ENCODE measurements at regions not wholly inside any gene's neighbourhood (a gene's known extent, or its start where the extent isn't known, plus 50 kb on each side); places are given as distances from the start of the nearest gene placed in this dataset.
"Not testable (repeated sequence)": the region's sequence is repeated elsewhere in the genome, so short reads cannot be mapped to it uniquely, and the experiment has no call there.

GRCh38 chr14:19132013-19132835, 165.0 kb downstream of the POTEM start:
- H3K4me1 ChIP-seq (ENCODE audit: control insufficient read depth in 1 of 2, extremely low read depth in 1 of 2, insufficient read depth in 2 of 2, low read length in 2 of 2); ATAC-seq (replicated peaks in 1 of 4); H3K9me3 Mint-ChIP-seq; H3K36me3 ChIP-seq (ENCODE audit: control insufficient read depth in 2 of 2, extremely low read depth in 1 of 2, insufficient read depth in 1 of 2, low read length in 1 of 2); H3K27ac Mint-ChIP-seq; H3K27ac ChIP-seq (ENCODE audit: low read length); POLR2A ChIA-PET; H3K36me3 Mint-ChIP-seq; H3K27me3 Mint-ChIP-seq; DNase-seq; H3K9me3 ChIP-seq; H3K4me3 ChIP-seq (ENCODE audit: control insufficient read depth in 1 of 2, extremely low read depth in 1 of 2, low read length in 1 of 2); H3K27me3 ChIP-seq (replicated peaks in 1 of 2; ENCODE audit: control insufficient read depth in 2 of 2, extremely low read depth in 1 of 2, insufficient read depth in 2 of 2, low read length in 1 of 2); H3K4me1 Mint-ChIP-seq; CTCF ChIA-PET; H3K4me3 Mint-ChIP-seq: not testable (repeated sequence)
- WGBS (ENCODE audit: insufficient coverage), result no CpG with 5 or more reads among the region's 45 CpGs

DNA sequence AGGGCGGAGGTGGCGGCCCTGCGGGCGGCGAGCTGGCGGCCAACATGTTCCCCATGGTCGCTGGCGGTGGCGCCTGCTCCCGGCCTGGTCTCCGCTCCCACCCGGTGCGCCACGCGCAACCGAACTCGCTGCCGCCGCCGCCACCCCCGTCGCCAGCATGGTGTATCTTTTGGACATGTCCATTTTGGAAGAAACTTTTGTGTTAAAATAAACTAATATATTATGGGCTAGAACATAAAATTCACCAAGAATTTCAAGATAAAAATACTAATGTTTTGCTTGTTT, 165.5 kb downstream of the POTEM start:
- CTCF ChIA-PET; H3K27ac ChIP-seq (ENCODE audit: low read length); H3K4me1 Mint-ChIP-seq; H3K4me1 ChIP-seq (ENCODE audit: control insufficient read depth in 1 of 2, extremely low read depth in 1 of 2, insufficient read depth in 2 of 2, low read length in 2 of 2); H3K27me3 ChIP-seq (replicated peaks in 1 of 2; ENCODE audit: control insufficient read depth in 2 of 2, extremely low read depth in 1 of 2, insufficient read depth in 2 of 2, low read length in 1 of 2); POLR2A ChIA-PET; H3K27me3 Mint-ChIP-seq; H3K4me3 Mint-ChIP-seq; DNase-seq; H3K36me3 Mint-ChIP-seq; H3K9me3 ChIP-seq; H3K36me3 ChIP-seq (ENCODE audit: control insufficient read depth in 2 of 2, extremely low read depth in 1 of 2, insufficient read depth in 1 of 2, low read length in 1 of 2); H3K27ac Mint-ChIP-seq; H3K9me3 Mint-ChIP-seq; H3K4me3 ChIP-seq (ENCODE audit: control insufficient read depth in 1 of 2, extremely low read depth in 1 of 2, low read length in 1 of 2): not testable (repeated sequence)
- peak in 1 of 4 experiments; percentile 33 for ATAC-seq (replicated peaks in 1 of 4)
- no CpG with 5 or more reads among the region's 22 CpGs for WGBS (ENCODE audit: insufficient coverage)

DNA sequence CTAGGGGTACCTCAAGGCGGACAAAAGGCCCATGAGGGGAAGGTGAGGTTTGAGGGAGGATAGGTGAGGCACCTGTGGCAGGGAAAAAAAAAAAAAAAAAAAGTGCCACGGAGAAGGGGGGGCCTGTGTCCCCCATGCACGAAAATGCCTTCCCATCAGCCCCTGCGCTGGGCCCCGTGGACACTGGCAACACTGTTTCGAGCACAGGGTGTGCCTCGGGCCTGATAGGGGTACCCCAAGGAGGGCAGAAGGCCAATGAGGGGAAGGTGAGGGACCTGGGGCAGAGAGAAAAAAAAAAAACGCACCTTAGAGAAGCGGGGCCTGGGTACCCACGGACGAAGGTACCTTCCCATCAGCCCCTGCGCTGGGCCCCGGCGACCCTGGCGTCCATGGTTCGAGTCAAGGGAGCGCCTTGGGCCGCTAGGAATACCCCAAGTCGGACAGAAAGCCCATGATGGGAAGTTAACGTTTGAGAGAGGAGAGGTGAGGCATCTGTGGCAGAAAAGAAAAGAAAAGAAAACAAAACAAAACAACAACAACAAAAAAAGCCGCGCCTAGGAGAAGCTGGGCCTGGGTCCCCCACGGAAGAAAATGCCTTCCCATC, 190.0 kb downstream of the POTEM start:
- H3K27ac ChIP-seq (ENCODE audit: low read length); H3K4me1 ChIP-seq (ENCODE audit: control insufficient read depth in 1 of 2, extremely low read depth in 1 of 2, insufficient read depth in 2 of 2, low read length in 2 of 2); H3K9me3 ChIP-seq; H3K27me3 Mint-ChIP-seq; CTCF ChIA-PET; H3K9me3 Mint-ChIP-seq; H3K27ac Mint-ChIP-seq; DNase-seq; H3K4me1 Mint-ChIP-seq; POLR2A ChIA-PET; H3K4me3 Mint-ChIP-seq; H3K36me3 ChIP-seq (ENCODE audit: control insufficient read depth in 2 of 2, extremely low read depth in 1 of 2, insufficient read depth in 1 of 2, low read length in 1 of 2); H3K36me3 Mint-ChIP-seq; H3K4me3 ChIP-seq (ENCODE audit: control insufficient read depth in 1 of 2, extremely low read depth in 1 of 2, low read length in 1 of 2); H3K27me3 ChIP-seq (replicated peaks in 1 of 2; ENCODE audit: control insufficient read depth in 2 of 2, extremely low read depth in 1 of 2, insufficient read depth in 2 of 2, low read length in 1 of 2): not testable (repeated sequence)
- ATAC-seq (replicated peaks in 1 of 4), result peak in 1 of 4 experiments; percentile 11
- WGBS (ENCODE audit: insufficient coverage), result no CpG with 5 or more reads among the region's 23 CpGs

DNA sequence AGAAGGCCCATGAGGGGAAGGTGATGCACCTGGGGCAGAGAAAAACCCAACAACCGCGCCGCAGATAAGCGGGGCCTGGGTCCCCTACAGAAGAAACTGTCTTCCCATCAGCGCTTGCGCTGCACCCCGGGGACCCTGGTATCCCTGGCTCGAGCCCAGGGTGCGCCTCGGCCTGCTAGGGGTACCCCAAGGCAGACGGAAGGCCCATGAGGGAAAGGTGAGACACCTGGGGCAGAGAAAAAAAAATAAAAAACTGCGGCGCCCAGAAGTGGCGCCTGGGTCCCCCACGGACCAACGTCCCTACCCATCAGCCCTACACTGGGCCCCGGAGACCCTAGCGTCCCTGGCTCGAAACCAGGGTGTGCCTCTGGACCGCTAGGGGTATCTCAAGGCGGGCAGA, 190.8 kb downstream of the POTEM start:
- H3K4me1 Mint-ChIP-seq; H3K27ac ChIP-seq (ENCODE audit: low read length); DNase-seq; H3K27me3 ChIP-seq (replicated peaks in 1 of 2; ENCODE audit: control insufficient read depth in 2 of 2, extremely low read depth in 1 of 2, insufficient read depth in 2 of 2, low read length in 1 of 2); H3K36me3 Mint-ChIP-seq; H3K9me3 Mint-ChIP-seq; CTCF ChIA-PET; H3K4me3 ChIP-seq (ENCODE audit: control insufficient read depth in 1 of 2, extremely low read depth in 1 of 2, low read length in 1 of 2); POLR2A ChIA-PET; H3K9me3 ChIP-seq; H3K36me3 ChIP-seq (ENCODE audit: control insufficient read depth in 2 of 2, extremely low read depth in 1 of 2, insufficient read depth in 1 of 2, low read length in 1 of 2); H3K4me3 Mint-ChIP-seq; ATAC-seq (replicated peaks in 1 of 4); H3K4me1 ChIP-seq (ENCODE audit: control insufficient read depth in 1 of 2, extremely low read depth in 1 of 2, insufficient read depth in 2 of 2, low read length in 2 of 2); H3K27me3 Mint-ChIP-seq; H3K27ac Mint-ChIP-seq: not testable (repeated sequence)
- no CpG with 5 or more reads among the region's 21 CpGs for WGBS (ENCODE audit: insufficient coverage)

GRCh38 chr14:19158588-19158987, 191.4 kb downstream of the POTEM start:
- WGBS (ENCODE audit: insufficient coverage), result no CpG with 5 or more reads among the region's 18 CpGs
- H3K4me1 Mint-ChIP-seq; H3K27ac ChIP-seq (ENCODE audit: low read length); H3K4me3 Mint-ChIP-seq; DNase-seq; H3K9me3 ChIP-seq; H3K4me1 ChIP-seq (ENCODE audit: control insufficient read depth in 1 of 2, extremely low read depth in 1 of 2, insufficient read depth in 2 of 2, low read length in 2 of 2); H3K9me3 Mint-ChIP-seq; H3K36me3 Mint-ChIP-seq; H3K36me3 ChIP-seq (ENCODE audit: control insufficient read depth in 2 of 2, extremely low read depth in 1 of 2, insufficient read depth in 1 of 2, low read length in 1 of 2); POLR2A ChIA-PET; ATAC-seq (replicated peaks in 1 of 4); H3K27me3 ChIP-seq (replicated peaks in 1 of 2; ENCODE audit: control insufficient read depth in 2 of 2, extremely low read depth in 1 of 2, insufficient read depth in 2 of 2, low read length in 1 of 2); H3K27ac Mint-ChIP-seq; H3K4me3 ChIP-seq (ENCODE audit: control insufficient read depth in 1 of 2, extremely low read depth in 1 of 2, low read length in 1 of 2); H3K27me3 Mint-ChIP-seq; CTCF ChIA-PET: not testable (repeated sequence)

- H3K36me3 Mint-ChIP-seq; DNase-seq; H3K4me1 ChIP-seq (ENCODE audit: control insufficient read depth in 1 of 2, extremely low read depth in 1 of 2, insufficient read depth in 2 of 2, low read length in 2 of 2); H3K4me3 Mint-ChIP-seq; H3K4me3 ChIP-seq (ENCODE audit: control insufficient read depth in 1 of 2, extremely low read depth in 1 of 2, low read length in 1 of 2); H3K36me3 ChIP-seq (ENCODE audit: control insufficient read depth in 2 of 2, extremely low read depth in 1 of 2, insufficient read depth in 1 of 2, low read length in 1 of 2); CTCF ChIA-PET; H3K27me3 Mint-ChIP-seq; H3K9me3 Mint-ChIP-seq; H3K27ac Mint-ChIP-seq; H3K27me3 ChIP-seq (replicated peaks in 1 of 2; ENCODE audit: control insufficient read depth in 2 of 2, extremely low read depth in 1 of 2, insufficient read depth in 2 of 2, low read length in 1 of 2); H3K9me3 ChIP-seq; H3K4me1 Mint-ChIP-seq; POLR2A ChIA-PET; H3K27ac ChIP-seq (ENCODE audit: low read length): not testable (repeated sequence)
- WGBS (ENCODE audit: insufficient coverage), result no CpG with 5 or more reads among the region's 23 CpGs
- ATAC-seq (replicated peaks in 1 of 4), result peak in 1 of 4 experiments; percentile 23
Measured at GRCh38 chr14:19159003-19159625, 191.9 kb downstream of the POTEM start.

Data from T-cell (primary cell).